Common myeloid progenitor, CD34-positive (primary cell): ENCODE measurements at regions not wholly inside any gene's neighbourhood (a gene's known extent, or its start where the extent isn't known, plus 50 kb on each side); places are given as distances from the start of the nearest gene placed in this dataset.
"Not testable (repeated sequence)": the region's sequence is repeated elsewhere in the genome, so short reads cannot be mapped to it uniquely, and the experiment has no call there.

Source experiments
- CTCF ChIA-PET: fragments of 350-600 bp; sonication (Branson Sonifier 250); formaldehyde crosslinking; loops from one replicate; lab custom pipeline; 2021; ENCODE audit warnings: antibody characterized with exemption; lab: Charles Lee
- POLR2A ChIA-PET: fragments of 350-600 bp; sonication (Branson Sonifier 250); formaldehyde crosslinking; loops from one replicate; lab custom pipeline; 2021; ENCODE audit warnings: antibody characterized with exemption; lab: Charles Lee
- DNase-seq, 3 donors: peaks; one replicate each; pipeline versions ENCODE4 v3.0.0 to v3.0.0-alpha.2; 2013
- H3K27ac ChIP-seq, 2 experiments: 1 replicate in 1 of 2; 2 replicates in 1 of 2; pipeline ENCODE4 v1.7.0; 2013; ENCODE audit warnings: inconsistent platforms in 2 of 2, low read length in 2 of 2, mild to moderate bottlenecking in 2 of 2, low read depth in 1 of 2, moderate library complexity in 1 of 2; ENCODE audit not compliant: severe bottlenecking in 2 of 2, insufficient read depth in 1 of 2, poor library complexity in 1 of 2
- H3K27me3 ChIP-seq, 5 experiments: replicated peaks in 2 of 5; 1 replicate in 3 of 5; 2 replicates in 2 of 5; pipeline versions ENCODE4 v1.6.1 to v1.7.0; 2013; ENCODE audit warnings: low read length in 4 of 5, mild to moderate bottlenecking in 2 of 5, moderate library complexity in 2 of 5, inconsistent platforms in 1 of 5; ENCODE audit not compliant: insufficient read depth in 5 of 5, control insufficient read depth in 4 of 5
- H3K36me3 ChIP-seq, 4 experiments: 1 replicate in 2 of 4; 2 replicates in 2 of 4; pipeline versions ENCODE4 v1.6.1 to v1.7.0; 2013; ENCODE audit warnings: low read length in 3 of 4, control low read depth in 1 of 4, mild to moderate bottlenecking in 1 of 4; ENCODE audit not compliant: control insufficient read depth in 4 of 4, insufficient read depth in 4 of 4
- H3K4me1 ChIP-seq, 4 experiments: 1 replicate in 3 of 4; 2 replicates in 1 of 4; pipeline versions ENCODE4 v1.6.1 to v1.7.1; 2013; ENCODE audit warnings: low read length in 3 of 4, mild to moderate bottlenecking in 3 of 4, control low read depth in 1 of 4, inconsistent platforms in 1 of 4, moderate library complexity in 1 of 4; ENCODE audit not compliant: control insufficient read depth in 4 of 4, insufficient read depth in 4 of 4; ENCODE audit errors: control extremely low read depth in 1 of 4
- H3K4me3 ChIP-seq, 7 experiments: 1 replicate in 4 of 7; 2 replicates in 3 of 7; pipeline versions ENCODE4 v1.5.1 to v1.7.0; 2013; ENCODE audit warnings: mild to moderate bottlenecking in 7 of 7, low read length in 6 of 7, moderate library complexity in 6 of 7, inconsistent platforms in 2 of 7, low read depth in 2 of 7, control low read depth in 1 of 7; ENCODE audit not compliant: insufficient read depth in 4 of 7, control insufficient read depth in 1 of 7; ENCODE audit errors: extremely low read depth in 1 of 7
- H3K9me3 ChIP-seq, 5 experiments: 1 replicate in 4 of 5; 2 replicates in 1 of 5; pipeline versions ENCODE4 v1.6.1 to v1.7.1; 2013; ENCODE audit warnings: low read length in 4 of 5, mild to moderate bottlenecking in 2 of 5, inconsistent platforms in 1 of 5, low read depth in 1 of 5, moderate library complexity in 1 of 5; ENCODE audit not compliant: control insufficient read depth in 4 of 5, insufficient read depth in 2 of 5; ENCODE audit errors: control extremely low read depth in 1 of 5
- WGBS: methylation state at CpG from one replicate; pipeline ENCODE4 v1.1.5; 2013; ENCODE audit not compliant: insufficient coverage; 5-methylcytosine and 5-hydroxymethylcytosine counted together

- ChIA-PET POLR2A (no interaction called here), CTCF (no interaction called here)
- H3K27me3 ChIP-seq = no peaks in the 10 kb centered on the region
- H3K4me1 ChIP-seq = no peaks in the 10 kb centered on the region
- no peaks in the 10 kb centered on the region for H3K36me3 ChIP-seq
- 100% methylated on average over 1 of the region's 2 CpGs for WGBS
- H3K27ac ChIP-seq = no peak overlapping the region
- H3K9me3 ChIP-seq = no peaks in the 10 kb centered on the region
- DNase-seq = no peak
- H3K4me3 ChIP-seq = no peak overlapping the region
These were observed 873.5 kb downstream of the TTLL7 start for GRCh38 chr1:83125456-83125855.

GRCh38 chr1:83123019-83123418 is 875.9 kb downstream of the TTLL7 start:
- H3K27ac ChIP-seq = no peak overlapping the region
- WGBS = no CpG with 5 or more reads among the region's 3 CpGs
- H3K9me3 ChIP-seq = no peaks in the 10 kb centered on the region
- H3K27me3 ChIP-seq = no peaks in the 10 kb centered on the region
- CTCF ChIA-PET = no interaction called here
- DNase-seq = no peak
- H3K4me3 ChIP-seq = no peak overlapping the region
- H3K4me1 ChIP-seq = no peaks in the 10 kb centered on the region
- POLR2A ChIA-PET = no interaction called here
- no peaks in the 10 kb centered on the region for H3K36me3 ChIP-seq

DNA sequence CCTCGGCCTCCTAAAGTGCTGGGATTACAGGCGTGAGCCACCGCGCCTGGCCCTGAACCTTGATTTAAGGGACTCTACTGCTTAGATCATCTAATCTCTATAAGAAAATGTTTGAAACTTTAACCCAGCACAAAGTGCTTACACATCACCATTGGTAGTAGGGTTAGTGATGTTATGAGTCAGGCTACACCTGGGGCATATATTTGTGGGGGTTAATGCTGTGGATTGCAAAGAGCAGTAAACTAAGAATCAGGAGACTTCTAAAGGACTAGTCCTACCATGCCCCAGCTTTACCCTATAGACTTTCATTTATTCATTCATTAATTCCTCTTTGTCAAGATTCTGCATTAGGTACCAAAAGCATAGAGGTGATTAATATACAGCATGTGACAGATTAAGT is 880.5 kb downstream of the TTLL7 start:
- H3K4me1 ChIP-seq = no peaks in the 10 kb centered on the region
- POLR2A ChIA-PET = no interaction called here
- CTCF ChIA-PET = no interaction called here
- DNase-seq = no peak
- H3K36me3 ChIP-seq = no peaks in the 10 kb centered on the region
- H3K27me3 ChIP-seq = no peaks in the 10 kb centered on the region
- 94% methylated on average over 2 of the region's 4 CpGs for WGBS
- no peak overlapping the region for H3K27ac ChIP-seq
- no peaks in the 10 kb centered on the region for H3K9me3 ChIP-seq
- H3K4me3 ChIP-seq = no peak overlapping the region

DNA sequence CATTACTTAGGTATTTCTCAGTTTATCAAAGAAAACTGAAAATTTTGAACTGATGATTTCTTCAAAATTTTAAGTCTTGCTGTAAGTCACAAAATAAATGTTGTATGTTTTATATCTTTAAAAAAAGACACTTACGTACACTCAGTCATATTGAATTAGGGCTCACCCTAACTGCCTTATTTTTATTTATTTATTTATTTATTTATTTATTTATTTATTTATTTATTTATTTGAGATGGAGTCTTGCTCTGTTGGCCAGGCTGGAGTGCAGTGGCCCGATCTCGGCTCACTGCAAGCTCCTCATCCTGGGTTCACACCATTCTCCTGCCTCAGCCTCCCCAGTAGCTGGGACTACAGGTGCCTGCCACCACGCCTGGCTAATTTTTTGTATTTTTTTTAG is 881.9 kb downstream of the TTLL7 start:
- POLR2A ChIA-PET, H3K4me3 ChIP-seq, H3K36me3 ChIP-seq, CTCF ChIA-PET, H3K27me3 ChIP-seq, DNase-seq, H3K27ac ChIP-seq, H3K4me1 ChIP-seq, H3K9me3 ChIP-seq: not testable (repeated sequence)
- no CpG with 5 or more reads among the region's 4 CpGs for WGBS

GRCh38 chr1:83115785-83116184 is 883.1 kb downstream of the TTLL7 start:
- ChIA-PET CTCF (no interaction called here), POLR2A (no interaction called here)
- H3K4me1 ChIP-seq = no peaks in the 10 kb centered on the region
- no peaks in the 10 kb centered on the region for H3K36me3 ChIP-seq
- no peak overlapping the region for H3K27ac ChIP-seq
- WGBS = 100% methylated on average over 1 of the region's 2 CpGs
- H3K4me3 ChIP-seq = no peak overlapping the region
- no peaks in the 10 kb centered on the region for H3K9me3 ChIP-seq
- DNase-seq = no peak
- H3K27me3 ChIP-seq = no peaks in the 10 kb centered on the region

DNA sequence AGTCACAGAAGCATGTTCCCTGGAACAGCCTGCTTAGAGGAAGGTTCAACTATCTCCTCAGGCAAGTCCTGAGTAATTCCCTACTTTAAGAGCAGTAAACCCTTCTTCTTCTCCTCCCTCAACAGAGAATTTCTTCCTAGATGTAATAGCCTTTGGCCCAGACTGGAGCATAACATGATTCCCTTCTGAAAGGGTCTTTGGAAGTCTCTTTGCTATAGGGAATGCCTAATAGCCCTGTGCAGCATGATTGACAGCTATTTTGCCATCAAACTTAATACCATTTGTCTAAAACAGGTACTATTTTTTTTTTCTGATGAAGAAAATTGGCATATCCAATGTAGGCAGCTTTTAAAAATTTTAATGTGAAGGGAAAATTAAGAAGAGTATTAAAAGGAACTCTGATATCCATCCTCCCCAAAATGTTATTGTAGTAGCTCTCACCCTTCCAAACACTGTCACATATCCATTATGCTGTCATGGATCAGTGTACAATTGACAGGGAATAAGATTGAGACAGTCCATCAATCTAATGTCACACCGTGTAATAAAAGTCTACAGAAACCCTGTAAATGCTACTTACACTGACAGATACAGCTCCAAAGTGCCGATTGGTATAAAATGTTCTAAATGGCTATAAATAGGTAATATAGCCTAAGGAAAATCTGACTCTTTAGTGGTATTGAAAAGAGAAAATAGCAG is 884.6 kb downstream of the TTLL7 start:
- Histone ChIP-seq H3K36me3 (no peaks in the 10 kb centered on the region), H3K4me3 (no peak overlapping the region), H3K27ac (no peak overlapping the region), H3K9me3 (no peaks in the 10 kb centered on the region), H3K4me1 (no peaks in the 10 kb centered on the region), H3K27me3 (no peaks in the 10 kb centered on the region)
- no CpG with 5 or more reads among the region's 2 CpGs for WGBS
- ChIA-PET CTCF (no interaction called here), POLR2A (no interaction called here)
- DNase-seq = no peak

- CTCF ChIA-PET = no interaction called here
- Histone ChIP-seq H3K4me1 (no peaks in the 10 kb centered on the region), H3K36me3 (no peaks in the 10 kb centered on the region), H3K9me3 (no peaks in the 10 kb centered on the region), H3K4me3 (no peak overlapping the region), H3K27ac (no peak overlapping the region), H3K27me3 (no peaks in the 10 kb centered on the region)
- POLR2A ChIA-PET = no interaction called here
- DNase-seq = no peak
- WGBS = 33% methylated on average over 1 of the region's 2 CpGs
These were observed 885.3 kb downstream of the TTLL7 start for GRCh38 chr1:83113652-83114051.
